ENCODE measurements at regions not wholly inside any gene's neighbourhood (a gene's known extent, or its start where the extent isn't known, plus 50 kb on each side); places are given as distances from the start of the nearest gene placed in this dataset.

DNA sequence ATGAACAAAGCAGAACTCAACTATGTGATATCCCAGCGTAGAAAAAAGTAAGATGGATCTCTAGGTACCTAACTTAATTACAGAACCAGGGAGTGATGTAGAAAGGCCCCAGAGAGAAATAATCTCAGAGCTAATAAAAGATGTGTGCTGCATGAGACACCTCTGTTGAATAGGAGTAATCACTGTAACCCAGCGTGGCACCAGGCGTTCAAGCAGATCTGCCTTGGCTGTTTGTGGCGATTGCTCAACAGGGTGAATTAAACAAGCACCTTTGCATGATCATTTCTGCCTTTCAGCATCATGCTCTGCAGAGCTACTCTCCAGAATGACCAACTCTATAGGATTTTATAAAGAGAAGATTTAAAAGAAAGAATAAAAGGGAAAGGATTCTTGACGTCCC, 81.7 kb upstream of the KCNIP4 start:
- TF ChIP-seq, protein P1, sequence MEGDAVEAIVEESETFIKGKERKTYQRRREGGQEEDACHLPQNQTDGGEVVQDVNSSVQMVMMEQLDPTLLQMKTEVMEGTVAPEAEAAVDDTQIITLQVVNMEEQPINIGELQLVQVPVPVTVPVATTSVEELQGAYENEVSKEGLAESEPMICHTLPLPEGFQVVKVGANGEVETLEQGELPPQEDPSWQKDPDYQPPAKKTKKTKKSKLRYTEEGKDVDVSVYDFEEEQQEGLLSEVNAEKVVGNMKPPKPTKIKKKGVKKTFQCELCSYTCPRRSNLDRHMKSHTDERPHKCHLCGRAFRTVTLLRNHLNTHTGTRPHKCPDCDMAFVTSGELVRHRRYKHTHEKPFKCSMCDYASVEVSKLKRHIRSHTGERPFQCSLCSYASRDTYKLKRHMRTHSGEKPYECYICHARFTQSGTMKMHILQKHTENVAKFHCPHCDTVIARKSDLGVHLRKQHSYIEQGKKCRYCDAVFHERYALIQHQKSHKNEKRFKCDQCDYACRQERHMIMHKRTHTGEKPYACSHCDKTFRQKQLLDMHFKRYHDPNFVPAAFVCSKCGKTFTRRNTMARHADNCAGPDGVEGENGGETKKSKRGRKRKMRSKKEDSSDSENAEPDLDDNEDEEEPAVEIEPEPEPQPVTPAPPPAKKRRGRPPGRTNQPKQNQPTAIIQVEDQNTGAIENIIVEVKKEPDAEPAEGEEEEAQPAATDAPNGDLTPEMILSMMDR (IDR thresholded peaks at IDR 0.05): no peak
- no peak for TF ChIP-seq POLR2AphosphoS5 (IDR thresholded peaks at IDR 0.05)

Measured in upper lobe of left lung (tissue), 4 donors.